DOHH2 (cell line): ENCODE measurements at regions not wholly inside any gene's neighbourhood (a gene's known extent, or its start where the extent isn't known, plus 50 kb on each side); places are given as distances from the start of the nearest gene placed in this dataset.

ENCODE experiments used
- CTCF ChIP-seq: fragments of 200-600 bp; sonication (generic); IDR thresholded peaks from one replicate; pipeline ENCODE4 v1.5.1; 2014; ENCODE audit warnings: antibody characterized with exemption, mild to moderate bottlenecking, low read depth, low read length; ENCODE audit not compliant: poor library complexity, severe bottlenecking
- EZH2phosphoT487 ChIP-seq: fragments of 200-600 bp; sonication (generic); IDR thresholded peaks from 2 replicates; pipeline ENCODE4 v1.6.1; 2017; ENCODE audit warnings: borderline replicate concordance, mild to moderate bottlenecking, antibody characterized with exemption, low read length, moderate library complexity, mixed read lengths

- no peak for TF ChIP-seq CTCF
- no peak for TF ChIP-seq EZH2phosphoT487
Observed at GRCh38 chr4:149891426-149891825, 75.8 kb upstream of the IQCM start.
